ENCODE measurements at regions not wholly inside any gene's neighbourhood (a gene's known extent, or its start where the extent isn't known, plus 50 kb on each side); places are given as distances from the start of the nearest gene placed in this dataset.

DNA sequence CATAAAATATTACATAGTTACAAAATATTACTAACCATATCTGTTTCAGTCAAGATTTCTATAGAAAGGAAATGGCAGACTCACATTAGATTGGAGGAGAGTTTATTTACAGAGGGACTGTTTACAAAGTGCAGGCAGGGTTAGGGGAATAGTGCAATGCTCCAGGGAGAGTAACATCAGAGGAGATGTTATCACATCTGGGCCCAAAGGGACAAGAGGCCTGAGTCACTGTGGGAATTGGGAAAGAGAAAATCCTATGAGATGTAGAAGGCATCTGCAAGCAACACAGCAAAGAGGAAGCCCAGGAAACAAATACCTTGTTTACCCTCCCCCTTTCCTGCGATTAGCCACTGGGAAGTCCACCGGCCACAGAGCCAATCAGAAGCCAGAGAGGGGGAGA lies 227.3 kb upstream of the TANK start:
- Histone ChIP-seq H3K36me3 (ENCODE audit: insufficient read depth, low read length) (no peaks in the 10 kb centered on the region), H3K9me2 (replicated peaks; ENCODE audit: low read depth, low read length) (no peaks in the 10 kb centered on the region), H3K4me1 (ENCODE audit: insufficient read depth, low read length, poor library complexity, severe bottlenecking) (peaks cover 4% of the 10 kb centered on the region), H3K79me2 (ENCODE audit: insufficient read depth, low read length) (no peaks in the 10 kb centered on the region), H3K9ac (ENCODE audit: low read depth, low read length, poor library complexity, severe bottlenecking) (no peak overlapping the region), H3K4me2 (ENCODE audit: low read depth, low read length, poor library complexity, severe bottlenecking) (no peak overlapping the region), H3F3A (ENCODE audit: low read depth) (no peaks in the 10 kb centered on the region), H2AFZ (ENCODE audit: low read length) (no peak overlapping the region), H3K9me3 (ENCODE audit: insufficient read depth, low read depth, low read length) (no peaks in the 10 kb centered on the region), H4K20me1 (ENCODE audit: insufficient read depth, low read length, poor library complexity, severe bottlenecking) (no peaks in the 10 kb centered on the region), H3K27me3 (ENCODE audit: insufficient read depth, low read length, poor library complexity, severe bottlenecking) (no peaks in the 10 kb centered on the region), H3K4me3 (ENCODE audit: low read length, poor library complexity, severe bottlenecking) (no peak overlapping the region)
- no peak for TF ChIP-seq EZH2phosphoT487 (IDR thresholded peaks at IDR 0.05; ENCODE audit: borderline replicate concordance)
- TF ChIP-seq, protein P1, sequence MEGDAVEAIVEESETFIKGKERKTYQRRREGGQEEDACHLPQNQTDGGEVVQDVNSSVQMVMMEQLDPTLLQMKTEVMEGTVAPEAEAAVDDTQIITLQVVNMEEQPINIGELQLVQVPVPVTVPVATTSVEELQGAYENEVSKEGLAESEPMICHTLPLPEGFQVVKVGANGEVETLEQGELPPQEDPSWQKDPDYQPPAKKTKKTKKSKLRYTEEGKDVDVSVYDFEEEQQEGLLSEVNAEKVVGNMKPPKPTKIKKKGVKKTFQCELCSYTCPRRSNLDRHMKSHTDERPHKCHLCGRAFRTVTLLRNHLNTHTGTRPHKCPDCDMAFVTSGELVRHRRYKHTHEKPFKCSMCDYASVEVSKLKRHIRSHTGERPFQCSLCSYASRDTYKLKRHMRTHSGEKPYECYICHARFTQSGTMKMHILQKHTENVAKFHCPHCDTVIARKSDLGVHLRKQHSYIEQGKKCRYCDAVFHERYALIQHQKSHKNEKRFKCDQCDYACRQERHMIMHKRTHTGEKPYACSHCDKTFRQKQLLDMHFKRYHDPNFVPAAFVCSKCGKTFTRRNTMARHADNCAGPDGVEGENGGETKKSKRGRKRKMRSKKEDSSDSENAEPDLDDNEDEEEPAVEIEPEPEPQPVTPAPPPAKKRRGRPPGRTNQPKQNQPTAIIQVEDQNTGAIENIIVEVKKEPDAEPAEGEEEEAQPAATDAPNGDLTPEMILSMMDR (conservative IDR thresholded peaks at IDR 0.05; ENCODE audit: low read length), result no peak

DNA sequence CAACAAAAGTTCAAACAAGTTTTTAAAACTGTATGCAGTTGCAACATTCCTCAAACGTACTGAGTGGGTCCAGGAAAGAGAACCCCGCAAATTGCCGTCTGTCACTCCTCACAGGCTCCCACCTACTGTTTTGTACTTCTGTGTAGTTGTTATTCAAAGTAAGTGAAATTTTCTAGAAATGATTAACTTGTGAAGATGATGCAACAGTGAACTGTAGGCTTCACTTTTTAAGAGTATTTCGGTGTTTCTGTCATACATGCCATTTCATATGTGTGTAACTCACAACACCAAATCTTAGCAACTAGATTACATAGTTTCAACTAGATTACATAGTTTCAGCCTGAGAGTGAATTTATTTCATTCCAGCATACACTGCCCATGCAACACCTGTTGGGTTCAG lies 226.0 kb upstream of the TANK start:
- no peak for TF ChIP-seq EZH2phosphoT487 (IDR thresholded peaks at IDR 0.05; ENCODE audit: borderline replicate concordance)
- TF ChIP-seq, protein P1 (conservative IDR thresholded peaks at IDR 0.05; ENCODE audit: low read length), result no peak
- H3K9ac ChIP-seq (ENCODE audit: low read depth, low read length, poor library complexity, severe bottlenecking), result no peak overlapping the region
- H3K79me2 ChIP-seq (ENCODE audit: insufficient read depth, low read length), result no peaks in the 10 kb centered on the region
- H2AFZ ChIP-seq (ENCODE audit: low read length), result no peak overlapping the region
- no peaks in the 10 kb centered on the region for H3K9me3 ChIP-seq (ENCODE audit: insufficient read depth, low read depth, low read length)
- no peaks in the 10 kb centered on the region for H3F3A ChIP-seq (ENCODE audit: low read depth)
- no peaks in the 10 kb centered on the region for H3K4me1 ChIP-seq (ENCODE audit: insufficient read depth, low read length, poor library complexity, severe bottlenecking)
- no peak overlapping the region for H3K4me3 ChIP-seq (ENCODE audit: low read length, poor library complexity, severe bottlenecking)
- no peak overlapping the region for H3K4me2 ChIP-seq (ENCODE audit: low read depth, low read length, poor library complexity, severe bottlenecking)
- H4K20me1 ChIP-seq (ENCODE audit: insufficient read depth, low read length, poor library complexity, severe bottlenecking), result no peaks in the 10 kb centered on the region
- H3K27me3 ChIP-seq (ENCODE audit: insufficient read depth, low read length, poor library complexity, severe bottlenecking), result no peaks in the 10 kb centered on the region
- H3K36me3 ChIP-seq (ENCODE audit: insufficient read depth, low read length), result no peaks in the 10 kb centered on the region
- no peaks in the 10 kb centered on the region for H3K9me2 ChIP-seq (replicated peaks; ENCODE audit: low read depth, low read length)

DNA sequence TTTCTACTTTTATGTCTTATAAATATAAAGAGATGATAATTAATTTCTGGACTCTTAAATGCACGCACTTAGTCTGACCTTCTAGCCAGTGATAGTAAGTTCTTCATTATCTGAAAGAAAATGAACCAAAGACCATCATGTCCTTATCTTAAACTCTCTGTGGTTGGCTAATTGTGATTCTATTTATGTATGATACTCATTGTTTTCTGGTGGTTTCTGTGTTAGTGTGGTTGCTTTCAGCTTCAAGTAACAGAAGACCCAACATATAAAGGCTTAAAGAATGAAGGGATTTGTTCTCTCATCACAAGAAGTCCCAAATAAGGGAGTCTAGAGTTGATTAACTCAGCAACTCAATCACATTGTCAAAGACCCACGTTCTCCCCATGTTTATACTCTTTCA lies 225.2 kb upstream of the TANK start:
- Histone ChIP-seq H3K4me2 (ENCODE audit: low read depth, low read length, poor library complexity, severe bottlenecking) (no peak overlapping the region), H3K9ac (ENCODE audit: low read depth, low read length, poor library complexity, severe bottlenecking) (no peak overlapping the region)
- TF ChIP-seq, protein P1 (conservative IDR thresholded peaks at IDR 0.05; ENCODE audit: low read length), result no peak
- no peak for TF ChIP-seq EZH2phosphoT487 (IDR thresholded peaks at IDR 0.05; ENCODE audit: borderline replicate concordance)

More for the DNA sequence above, 225.2 kb upstream of the TANK start:
- no peaks in the 10 kb centered on the region for H3K27me3 ChIP-seq (ENCODE audit: insufficient read depth, low read length, poor library complexity, severe bottlenecking)
- no peak overlapping the region for H2AFZ ChIP-seq (ENCODE audit: low read length)
- H4K20me1 ChIP-seq (ENCODE audit: insufficient read depth, low read length, poor library complexity, severe bottlenecking), result no peaks in the 10 kb centered on the region
- H3K4me1 ChIP-seq (ENCODE audit: insufficient read depth, low read length, poor library complexity, severe bottlenecking), result no peaks in the 10 kb centered on the region
- no peaks in the 10 kb centered on the region for H3K9me3 ChIP-seq (ENCODE audit: insufficient read depth, low read depth, low read length)
- H3F3A ChIP-seq (ENCODE audit: low read depth), result no peaks in the 10 kb centered on the region
- H3K79me2 ChIP-seq (ENCODE audit: insufficient read depth, low read length), result no peaks in the 10 kb centered on the region
- H3K36me3 ChIP-seq (ENCODE audit: insufficient read depth, low read length), result no peaks in the 10 kb centered on the region
- no peak overlapping the region for H3K4me3 ChIP-seq (ENCODE audit: low read length, poor library complexity, severe bottlenecking)
- no peaks in the 10 kb centered on the region for H3K9me2 ChIP-seq (replicated peaks; ENCODE audit: low read depth, low read length)

All from Loucy (cell line).